OCI-LY1 (cell line): ENCODE measurements at regions not wholly inside any gene's neighbourhood (a gene's known extent, or its start where the extent isn't known, plus 50 kb on each side); places are given as distances from the start of the nearest gene placed in this dataset.

ENCODE experiments used
- H2AFZ ChIP-seq: fragments of 200-600 bp; sonication (generic), shearing (Covaris generic); 2 replicates; pipeline ENCODE4 v1.6.0; 2014; ENCODE audit warnings: antibody characterized with exemption, mild to moderate bottlenecking, low read length
- H3F3A ChIP-seq: fragments of 200-600 bp; sonication (generic), shearing (Covaris generic); 2 replicates; pipeline ENCODE4 v1.6.0; 2014; ENCODE audit warnings: mild to moderate bottlenecking, antibody characterized with exemption, low read length, moderate library complexity; ENCODE audit not compliant: insufficient read depth
- H3K27ac ChIP-seq: fragments of 200-600 bp; sonication (generic); 2 replicates; pipeline ENCODE4 v1.5.1; 2014; ENCODE audit warnings: low read length, mixed run types, mild to moderate bottlenecking, low read depth; ENCODE audit not compliant: poor library complexity, severe bottlenecking
- H3K27me3 ChIP-seq: fragments of 200-600 bp; sonication (generic); 2 replicates; pipeline ENCODE4 v1.6.0; 2014; ENCODE audit warnings: antibody characterized with exemption, mild to moderate bottlenecking, low read length, moderate library complexity; ENCODE audit not compliant: insufficient read depth
- H3K36me3 ChIP-seq: fragments of 200-600 bp; sonication (generic); 2 replicates; pipeline ENCODE4 v1.6.1; 2014; ENCODE audit warnings: mild to moderate bottlenecking, antibody characterized with exemption, low read length, moderate library complexity, mixed read lengths; ENCODE audit not compliant: insufficient read depth
- H3K4me1 ChIP-seq: fragments of 200-600 bp; sonication (generic); 2 replicates; pipeline ENCODE4 v1.5.1; 2014; ENCODE audit warnings: mild to moderate bottlenecking, low read length, moderate library complexity; ENCODE audit not compliant: insufficient read depth, severe bottlenecking
- H3K4me2 ChIP-seq: fragments of 200-600 bp; sonication (generic), shearing (Covaris generic); 2 replicates; pipeline ENCODE4 v1.6.1; 2014; ENCODE audit warnings: low read length
- H3K4me3 ChIP-seq: fragments of 200-600 bp; sonication (generic); 2 replicates; pipeline ENCODE4 v1.5.1; 2014; ENCODE audit warnings: low read length, low read depth, mild to moderate bottlenecking, mixed read lengths; ENCODE audit not compliant: poor library complexity, severe bottlenecking
- H3K79me2 ChIP-seq: fragments of 200-600 bp; shearing (Covaris generic); 2 replicates; pipeline ENCODE4 v1.6.1; 2016; ENCODE audit warnings: mixed run types, low read length, mixed read lengths; ENCODE audit not compliant: insufficient read depth
- H3K9ac ChIP-seq: fragments of 200-600 bp; sonication (generic), shearing (Covaris generic); 2 replicates; pipeline ENCODE4 v1.6.1; 2014; ENCODE audit warnings: mild to moderate bottlenecking, low read length, mixed read lengths
- H3K9me2 ChIP-seq: fragments of 200-600 bp; sonication (generic), shearing (Covaris generic); 2 replicates; pipeline ENCODE4 v1.6.1; 2014; ENCODE audit warnings: low read depth, mild to moderate bottlenecking, low read length, mixed read lengths
- H3K9me3 ChIP-seq: fragments of 200-600 bp; shearing (Covaris generic); 2 replicates; pipeline ENCODE4 v1.6.1; 2014; ENCODE audit warnings: low read length, mixed read lengths
- H4K20me1 ChIP-seq: fragments of 200-600 bp; sonication (generic), shearing (Covaris generic); 2 replicates; pipeline ENCODE4 v1.6.0; 2016; ENCODE audit warnings: mild to moderate bottlenecking, low read length; ENCODE audit not compliant: insufficient read depth
- EZH2 ChIP-seq: fragments of 200-600 bp; sonication (generic), shearing (Covaris generic); IDR thresholded peaks from 2 replicates; pipeline ENCODE4 v1.8.0; 2017; ENCODE audit warnings: borderline replicate concordance, mixed run types, mild to moderate bottlenecking, antibody characterized with exemption, low read length, moderate library complexity, mixed read lengths
- TF ChIP-seq, protein P1 (sequence below): fragments of 200-600 bp; sonication (generic), shearing (Covaris generic); IDR thresholded peaks from 2 replicates; pipeline ENCODE4 v1.5.1; 2017; ENCODE audit warnings: mild to moderate bottlenecking, antibody characterized with exemption, low read length, moderate library complexity, mixed read lengths

GRCh38 chr12:60165781-60166180, 570.0 kb downstream of the SLC16A7 start:
- no peak overlapping the region for H3K4me3 ChIP-seq
- H3F3A ChIP-seq: no peaks in the 10 kb centered on the region
- H3K9me3 ChIP-seq: no peaks in the 10 kb centered on the region
- H3K27ac ChIP-seq: no peak overlapping the region
- H3K79me2 ChIP-seq: no peaks in the 10 kb centered on the region
- H3K4me2 ChIP-seq: no peak overlapping the region
- no peak overlapping the region for H2AFZ ChIP-seq
- no peaks in the 10 kb centered on the region for H3K27me3 ChIP-seq
- H3K36me3 ChIP-seq: no peaks in the 10 kb centered on the region
- TF ChIP-seq, protein P1, sequence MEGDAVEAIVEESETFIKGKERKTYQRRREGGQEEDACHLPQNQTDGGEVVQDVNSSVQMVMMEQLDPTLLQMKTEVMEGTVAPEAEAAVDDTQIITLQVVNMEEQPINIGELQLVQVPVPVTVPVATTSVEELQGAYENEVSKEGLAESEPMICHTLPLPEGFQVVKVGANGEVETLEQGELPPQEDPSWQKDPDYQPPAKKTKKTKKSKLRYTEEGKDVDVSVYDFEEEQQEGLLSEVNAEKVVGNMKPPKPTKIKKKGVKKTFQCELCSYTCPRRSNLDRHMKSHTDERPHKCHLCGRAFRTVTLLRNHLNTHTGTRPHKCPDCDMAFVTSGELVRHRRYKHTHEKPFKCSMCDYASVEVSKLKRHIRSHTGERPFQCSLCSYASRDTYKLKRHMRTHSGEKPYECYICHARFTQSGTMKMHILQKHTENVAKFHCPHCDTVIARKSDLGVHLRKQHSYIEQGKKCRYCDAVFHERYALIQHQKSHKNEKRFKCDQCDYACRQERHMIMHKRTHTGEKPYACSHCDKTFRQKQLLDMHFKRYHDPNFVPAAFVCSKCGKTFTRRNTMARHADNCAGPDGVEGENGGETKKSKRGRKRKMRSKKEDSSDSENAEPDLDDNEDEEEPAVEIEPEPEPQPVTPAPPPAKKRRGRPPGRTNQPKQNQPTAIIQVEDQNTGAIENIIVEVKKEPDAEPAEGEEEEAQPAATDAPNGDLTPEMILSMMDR: no peak
- no peak for TF ChIP-seq EZH2
- no peaks in the 10 kb centered on the region for H3K9me2 ChIP-seq
- no peak overlapping the region for H3K9ac ChIP-seq
- no peaks in the 10 kb centered on the region for H3K4me1 ChIP-seq
- H4K20me1 ChIP-seq: no peaks in the 10 kb centered on the region

DNA sequence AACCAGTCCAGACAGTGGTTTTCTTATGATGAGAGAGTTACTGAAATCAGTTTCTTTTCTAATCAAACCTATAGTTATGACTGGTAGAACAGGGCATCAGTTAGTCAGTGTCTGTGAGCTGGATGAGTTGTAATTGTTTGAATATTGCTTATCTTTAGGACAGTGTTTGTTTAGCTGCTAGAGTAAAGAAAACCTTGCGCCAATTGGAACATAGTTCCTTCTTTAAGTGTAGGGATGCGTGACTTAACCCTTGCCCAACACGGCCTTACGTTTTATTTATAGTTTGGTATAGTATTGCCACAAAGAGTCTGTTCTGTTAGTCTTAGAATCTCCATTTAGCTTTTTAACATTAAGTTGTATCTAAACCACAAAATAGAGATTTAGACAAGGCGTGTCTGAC, 572.6 kb downstream of the SLC16A7 start:
- Histone ChIP-seq H3K4me3 (no peak overlapping the region), H3K9ac (no peak overlapping the region), H3K9me2 (no peaks in the 10 kb centered on the region), H3K27me3 (no peaks in the 10 kb centered on the region), H3F3A (no peaks in the 10 kb centered on the region), H3K36me3 (no peaks in the 10 kb centered on the region), H4K20me1 (no peaks in the 10 kb centered on the region), H2AFZ (no peak overlapping the region), H3K4me1 (no peaks in the 10 kb centered on the region), H3K4me2 (no peak overlapping the region), H3K79me2 (no peaks in the 10 kb centered on the region), H3K27ac (no peak overlapping the region), H3K9me3 (no peaks in the 10 kb centered on the region)
- no peak for TF ChIP-seq EZH2
- TF ChIP-seq, protein P1: no peak

- H2AFZ ChIP-seq: no peak overlapping the region
- H3K36me3 ChIP-seq: no peaks in the 10 kb centered on the region
- H3K4me2 ChIP-seq: no peak overlapping the region
- H3K9ac ChIP-seq: no peak overlapping the region
- no peaks in the 10 kb centered on the region for H3K79me2 ChIP-seq
- TF ChIP-seq, protein P1: no peak
- no peak for TF ChIP-seq EZH2
- H3K9me2 ChIP-seq: no peaks in the 10 kb centered on the region
- no peak overlapping the region for H3K4me3 ChIP-seq
- no peaks in the 10 kb centered on the region for H3K9me3 ChIP-seq
- no peak overlapping the region for H3K27ac ChIP-seq
- no peaks in the 10 kb centered on the region for H3F3A ChIP-seq
- no peaks in the 10 kb centered on the region for H3K4me1 ChIP-seq
- H3K27me3 ChIP-seq: no peaks in the 10 kb centered on the region
- H4K20me1 ChIP-seq: no peaks in the 10 kb centered on the region
Measured at GRCh38 chr12:60169904-60170303, 574.1 kb downstream of the SLC16A7 start.
